ENCODE measurements at regions not wholly inside any gene's neighbourhood (a gene's known extent, or its start where the extent isn't known, plus 50 kb on each side); places are given as distances from the start of the nearest gene placed in this dataset.

- no peak for TF ChIP-seq CTCF (IDR thresholded peaks at IDR 0.05)
- H3K36me3 Mint-ChIP-seq (ENCODE audit: low read depth): no peaks in the 10 kb centered on the region
- peaks cover 4% of the 10 kb centered on the region; the same call in 1 of the 2 replicates for H3K27me3 Mint-ChIP-seq (ENCODE audit: insufficient read depth)
- peaks cover 10% of the 10 kb centered on the region for H3K9me3 Mint-ChIP-seq
- DNase-seq: no peak
- no peaks in the 10 kb centered on the region for H3K4me1 Mint-ChIP-seq (ENCODE audit: low read depth)
- no peak overlapping the region for H3K4me3 Mint-ChIP-seq
- no peak overlapping the region for H3K27ac Mint-ChIP-seq
Observed at GRCh38 chr5:88393042-88393441, 124.4 kb upstream of the TMEM161B start.

GRCh38 chr5:88391991-88392390 is 123.3 kb upstream of the TMEM161B start:
- no peaks in the 10 kb centered on the region for H3K4me1 Mint-ChIP-seq (ENCODE audit: low read depth)
- H3K27me3 Mint-ChIP-seq (ENCODE audit: insufficient read depth): peaks cover 4% of the 10 kb centered on the region
- TF ChIP-seq CTCF (IDR thresholded peaks at IDR 0.05): no peak
- no peaks in the 10 kb centered on the region for H3K36me3 Mint-ChIP-seq (ENCODE audit: low read depth)
- no peak for DNase-seq
- no peak overlapping the region for H3K27ac Mint-ChIP-seq
- H3K4me3 Mint-ChIP-seq: no peak overlapping the region
- peaks cover 17% of the 10 kb centered on the region for H3K9me3 Mint-ChIP-seq

GRCh38 chr5:88391116-88391515 is 122.5 kb upstream of the TMEM161B start:
- H3K27ac Mint-ChIP-seq: no peak overlapping the region
- H3K4me3 Mint-ChIP-seq: no peak overlapping the region
- no peak for TF ChIP-seq CTCF (IDR thresholded peaks at IDR 0.05)
- no peak for DNase-seq
- no peaks in the 10 kb centered on the region for H3K4me1 Mint-ChIP-seq (ENCODE audit: low read depth)
- peaks cover 19% of the 10 kb centered on the region for H3K9me3 Mint-ChIP-seq
- H3K27me3 Mint-ChIP-seq (ENCODE audit: insufficient read depth): peaks cover 4% of the 10 kb centered on the region
- H3K36me3 Mint-ChIP-seq (ENCODE audit: low read depth): no peaks in the 10 kb centered on the region

GRCh38 chr5:88390481-88390880 is 121.8 kb upstream of the TMEM161B start:
- H3K4me3 Mint-ChIP-seq: no peak overlapping the region
- H3K9me3 Mint-ChIP-seq: peaks cover 24% of the 10 kb centered on the region
- TF ChIP-seq CTCF (IDR thresholded peaks at IDR 0.05): no peak
- H3K4me1 Mint-ChIP-seq (ENCODE audit: low read depth): no peaks in the 10 kb centered on the region
- peaks cover 4% of the 10 kb centered on the region for H3K27me3 Mint-ChIP-seq (ENCODE audit: insufficient read depth)
- H3K27ac Mint-ChIP-seq: no peak overlapping the region
- H3K36me3 Mint-ChIP-seq (ENCODE audit: low read depth): no peaks in the 10 kb centered on the region
- no peak for DNase-seq

- Mint-ChIP-seq H3K36me3 (ENCODE audit: low read depth) (no peaks in the 10 kb centered on the region), H3K27me3 (ENCODE audit: insufficient read depth) (peaks cover 4% of the 10 kb centered on the region), H3K4me1 (ENCODE audit: low read depth) (no peaks in the 10 kb centered on the region), H3K27ac (no peak overlapping the region), H3K9me3 (peaks cover 24% of the 10 kb centered on the region), H3K4me3 (no peak overlapping the region)
- DNase-seq: no peak
- TF ChIP-seq CTCF (IDR thresholded peaks at IDR 0.05): no peak
Observed at GRCh38 chr5:88390096-88390441, 121.4 kb upstream of the TMEM161B start.
